BE2C (cell line): ENCODE measurements at regions not wholly inside any gene's neighbourhood (a gene's known extent, or its start where the extent isn't known, plus 50 kb on each side); places are given as distances from the start of the nearest gene placed in this dataset.

Source experiments
- DNase-seq: peaks from one replicate; pipeline ENCODE4 v3.0.0-alpha.2; 2020
- H3K27me3 ChIP-seq: fragments of 250-450 bp; sonication (Bioruptor Pico); 2 replicates; pipeline ENCODE4 v1.5.1; 2020; ENCODE audit warnings: mild to moderate bottlenecking
- H3K36me3 ChIP-seq: fragments of 250-450 bp; sonication (Bioruptor Pico); 2 replicates; pipeline ENCODE4 v1.5.1; 2020; ENCODE audit warnings: mild to moderate bottlenecking
- H3K4me1 ChIP-seq: fragments of 250-450 bp; sonication (Bioruptor Pico); 2 replicates; pipeline ENCODE4 v1.5.1; 2020
- H3K4me3 ChIP-seq: 2 replicates; pipeline ENCODE4 v1.5.1; 2011; ENCODE audit warnings: low read depth, low read length
- H3K9me3 ChIP-seq: fragments of 250-450 bp; sonication (Bioruptor Pico); 2 replicates; pipeline ENCODE4 v1.5.1; 2020
- TF ChIP-seq, protein P1 (sequence below): IDR thresholded peaks from 2 replicates; pipeline ENCODE4 v1.5.1; 2012; ENCODE audit warnings: mild to moderate bottlenecking, low read depth, low read length

DNA sequence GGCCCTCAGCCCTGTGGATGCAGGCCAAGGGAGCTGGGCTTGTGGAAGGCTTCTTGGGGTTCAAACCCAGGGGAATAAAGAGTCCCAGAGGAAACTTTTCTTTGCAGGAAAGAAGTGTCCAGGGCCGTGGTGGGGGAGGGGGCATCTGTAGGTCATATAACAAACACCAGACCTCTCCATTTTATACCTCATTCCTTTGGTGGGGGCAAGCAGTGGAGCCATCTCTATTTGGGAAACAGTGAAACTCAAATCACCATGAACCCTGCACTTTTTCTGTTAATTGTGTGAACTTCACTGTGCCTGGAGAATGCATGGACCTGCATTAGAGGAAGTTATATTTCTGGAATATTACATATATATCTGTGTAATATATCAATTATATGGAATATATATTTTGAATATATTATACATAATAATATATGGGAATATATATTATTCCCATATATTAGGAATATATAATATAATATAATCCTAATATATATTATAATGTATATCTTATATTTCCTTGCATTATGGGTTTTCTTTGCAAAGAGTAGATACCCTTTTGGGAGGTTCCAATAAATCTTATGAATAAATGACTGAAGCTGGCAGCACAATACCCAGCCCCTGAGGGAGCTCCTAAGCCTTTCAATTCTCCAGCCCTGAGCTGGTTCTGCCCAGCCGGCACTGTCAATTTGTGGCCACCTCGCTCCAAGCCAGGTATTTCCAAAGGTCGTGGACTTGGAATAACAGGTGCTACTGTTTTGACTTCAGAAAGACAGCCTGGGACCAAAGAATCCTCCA is 97.7 kb upstream of the PKDCC start:
- Histone ChIP-seq H3K27me3 (no peaks in the 10 kb centered on the region), H3K4me1 (peaks cover 38% of the 10 kb centered on the region), H3K4me3 (no peak overlapping the region), H3K9me3 (no peaks in the 10 kb centered on the region), H3K36me3 (no peaks in the 10 kb centered on the region)
- TF ChIP-seq, protein P1, sequence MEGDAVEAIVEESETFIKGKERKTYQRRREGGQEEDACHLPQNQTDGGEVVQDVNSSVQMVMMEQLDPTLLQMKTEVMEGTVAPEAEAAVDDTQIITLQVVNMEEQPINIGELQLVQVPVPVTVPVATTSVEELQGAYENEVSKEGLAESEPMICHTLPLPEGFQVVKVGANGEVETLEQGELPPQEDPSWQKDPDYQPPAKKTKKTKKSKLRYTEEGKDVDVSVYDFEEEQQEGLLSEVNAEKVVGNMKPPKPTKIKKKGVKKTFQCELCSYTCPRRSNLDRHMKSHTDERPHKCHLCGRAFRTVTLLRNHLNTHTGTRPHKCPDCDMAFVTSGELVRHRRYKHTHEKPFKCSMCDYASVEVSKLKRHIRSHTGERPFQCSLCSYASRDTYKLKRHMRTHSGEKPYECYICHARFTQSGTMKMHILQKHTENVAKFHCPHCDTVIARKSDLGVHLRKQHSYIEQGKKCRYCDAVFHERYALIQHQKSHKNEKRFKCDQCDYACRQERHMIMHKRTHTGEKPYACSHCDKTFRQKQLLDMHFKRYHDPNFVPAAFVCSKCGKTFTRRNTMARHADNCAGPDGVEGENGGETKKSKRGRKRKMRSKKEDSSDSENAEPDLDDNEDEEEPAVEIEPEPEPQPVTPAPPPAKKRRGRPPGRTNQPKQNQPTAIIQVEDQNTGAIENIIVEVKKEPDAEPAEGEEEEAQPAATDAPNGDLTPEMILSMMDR = no peak
- DNase-seq = no peak

DNA sequence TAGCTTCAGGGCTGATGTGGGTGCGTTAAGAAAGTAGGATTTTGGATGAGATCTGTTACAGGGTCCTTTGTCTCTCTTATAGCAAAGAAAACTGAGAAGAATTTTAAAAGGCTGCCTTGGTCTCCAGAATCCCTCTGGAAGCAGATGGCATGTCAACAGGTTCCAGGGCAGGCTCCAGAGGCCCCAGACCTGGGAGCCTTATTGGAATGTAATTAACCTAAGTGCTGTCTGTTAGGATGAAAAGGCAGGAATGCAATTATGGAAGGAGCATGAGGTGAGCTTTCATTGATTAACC is 97.2 kb upstream of the PKDCC start:
- Histone ChIP-seq H3K9me3 (no peaks in the 10 kb centered on the region), H3K36me3 (no peaks in the 10 kb centered on the region), H3K27me3 (no peaks in the 10 kb centered on the region), H3K4me1 (peaks cover 38% of the 10 kb centered on the region), H3K4me3 (no peak overlapping the region)
- no peak for DNase-seq
- TF ChIP-seq, protein P1 = no peak

DNA sequence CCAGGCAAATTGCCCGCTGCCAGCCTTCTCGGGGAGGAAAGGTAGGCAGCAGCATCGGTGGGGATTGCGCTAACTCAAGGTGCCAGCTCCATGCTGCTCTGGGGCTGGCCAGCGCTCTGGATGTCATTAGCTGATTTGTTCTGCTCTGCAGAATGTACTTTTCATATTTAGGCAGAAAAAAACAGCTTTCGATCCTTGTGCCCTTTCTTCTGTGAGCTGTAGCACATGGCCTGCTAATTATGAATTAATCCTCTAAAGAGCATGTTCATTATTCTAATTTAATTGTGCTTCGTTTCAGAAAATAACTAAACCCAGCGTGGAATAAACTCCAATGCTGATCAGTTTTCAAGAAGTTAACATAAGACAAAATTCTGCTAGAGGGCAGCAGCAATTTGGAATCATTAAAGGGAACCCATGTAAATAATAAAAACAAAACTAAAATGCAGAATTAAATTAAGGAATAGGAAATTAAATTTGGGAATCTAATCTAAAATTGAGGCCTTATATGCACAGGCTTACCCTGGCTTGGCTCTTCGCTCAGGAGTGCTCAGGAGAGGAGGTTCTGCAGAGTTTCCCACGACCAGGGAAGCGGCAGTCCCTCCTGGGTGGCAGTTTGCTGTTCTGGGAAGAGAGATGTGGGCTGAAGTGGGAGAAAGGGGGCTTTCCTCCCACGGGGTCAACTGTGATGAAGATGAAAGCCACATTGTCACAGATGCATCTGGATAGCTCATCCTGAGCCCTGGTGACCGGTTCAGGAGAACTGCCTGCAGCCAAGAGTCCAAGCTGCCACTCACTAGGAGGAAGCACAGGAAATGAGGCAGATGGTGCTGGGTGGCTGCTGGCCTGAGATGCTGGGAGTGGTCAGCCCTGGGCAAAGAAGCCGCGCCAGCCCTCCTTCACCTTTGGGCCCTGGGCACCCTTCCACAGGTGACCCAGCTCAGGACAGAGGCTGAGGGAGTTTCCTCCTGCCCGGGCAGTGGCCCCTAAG is 93.2 kb upstream of the PKDCC start:
- peak; percentile 73 for DNase-seq
- Histone ChIP-seq H3K36me3 (peaks cover 10% of the 10 kb centered on the region; the same call in 1 of the 2 replicates), H3K27me3 (no peaks in the 10 kb centered on the region), H3K9me3 (no peaks in the 10 kb centered on the region), H3K4me3 (peak overlapping the region; percentile 60), H3K4me1 (peaks cover 23% of the 10 kb centered on the region)
- TF ChIP-seq, protein P1 = no peak

DNA sequence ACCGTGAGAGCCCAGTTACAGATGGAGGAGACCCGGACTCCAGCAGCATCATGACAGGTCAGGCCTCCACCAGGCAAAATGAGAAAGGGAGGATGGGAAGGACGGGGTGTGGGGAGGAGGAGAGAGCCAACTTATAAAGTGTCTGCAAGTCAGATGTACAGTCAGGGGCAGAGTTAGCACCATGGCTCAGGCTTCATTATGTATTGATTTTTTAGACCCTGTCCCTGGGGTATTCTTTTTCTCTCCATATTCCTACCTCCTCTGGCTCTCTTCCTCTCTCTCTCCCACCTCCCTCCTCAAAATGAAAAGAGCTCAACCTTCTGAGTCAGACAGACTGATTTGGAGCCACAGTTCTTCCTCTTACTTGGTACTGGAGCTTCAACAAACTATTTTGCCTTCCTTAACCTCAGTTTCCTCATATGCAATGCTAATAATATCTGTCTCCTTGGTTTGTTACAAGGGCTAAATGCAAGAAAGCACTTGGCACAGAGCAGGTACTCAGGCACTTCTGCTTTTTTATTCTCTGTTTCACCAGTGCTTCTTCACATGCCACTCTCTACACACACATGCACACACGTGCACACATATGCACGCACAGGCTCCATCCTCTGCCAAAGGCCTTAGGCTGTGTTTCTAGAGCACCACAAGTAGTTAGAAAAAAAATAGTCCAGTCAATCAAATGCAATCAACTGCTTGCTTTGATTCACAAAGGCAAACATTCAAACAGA is 92.3 kb upstream of the PKDCC start:
- H3K9me3 ChIP-seq = no peaks in the 10 kb centered on the region
- H3K4me1 ChIP-seq = peaks cover 21% of the 10 kb centered on the region
- TF ChIP-seq, protein P1 = no peak
- peak; percentile 36 for DNase-seq
- peak overlapping the region; percentile 60 for H3K4me3 ChIP-seq
- no peaks in the 10 kb centered on the region for H3K27me3 ChIP-seq
- peaks cover 10% of the 10 kb centered on the region; the same call in 1 of the 2 replicates for H3K36me3 ChIP-seq

DNA sequence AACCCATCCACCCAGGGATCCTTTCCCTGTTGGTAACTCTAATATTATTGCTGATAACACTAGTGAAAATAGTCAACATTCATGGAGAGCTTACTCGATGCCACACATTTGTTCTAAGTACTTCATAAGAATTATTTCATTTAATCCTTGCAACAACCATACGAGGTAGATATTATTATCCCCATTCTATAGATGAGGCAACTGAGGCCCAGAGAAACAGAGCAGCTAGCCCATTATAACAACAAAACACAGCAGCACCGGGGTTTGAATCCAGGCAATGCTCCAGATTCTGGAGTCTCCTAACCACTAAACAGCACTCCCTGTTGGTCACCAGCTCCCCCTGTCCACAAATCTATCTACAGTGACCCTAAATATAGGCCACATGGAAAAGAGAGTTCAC is 90.4 kb upstream of the PKDCC start:
- Histone ChIP-seq H3K9me3 (no peaks in the 10 kb centered on the region), H3K27me3 (no peaks in the 10 kb centered on the region), H3K4me3 (no peak overlapping the region), H3K4me1 (peaks cover 21% of the 10 kb centered on the region), H3K36me3 (peaks cover 10% of the 10 kb centered on the region; the same call in 1 of the 2 replicates)
- DNase-seq = no peak
- TF ChIP-seq, protein P1 = 0 out of 2 replicates have a peak, but pooled peaks have one; percentile 8
